ENCODE measurements at regions not wholly inside any gene's neighbourhood (a gene's known extent, or its start where the extent isn't known, plus 50 kb on each side); places are given as distances from the start of the nearest gene placed in this dataset.

- no peak for TF ChIP-seq CTCF (IDR thresholded peaks at IDR 0.05; ENCODE audit: unreplicated experiment)
- Mint-ChIP-seq H3K4me1 (ENCODE audit: low read depth, unreplicated experiment) (no peaks in the 10 kb centered on the region), H3K27ac (ENCODE audit: unreplicated experiment) (no peak overlapping the region), H3K36me3 (ENCODE audit: insufficient read depth, unreplicated experiment) (peaks cover 4% of the 10 kb centered on the region), H3K4me3 (ENCODE audit: low read depth, unreplicated experiment) (no peak overlapping the region), H3K9me3 (ENCODE audit: low read depth, unreplicated experiment) (no peaks in the 10 kb centered on the region), H3K27me3 (ENCODE audit: unreplicated experiment) (no peaks in the 10 kb centered on the region)
- intact Hi-C loops (cut with micrococcal nuclease; ENCODE audit: unreplicated experiment): no loop called here
- no TSS peak for BruUV-seq (replicated peaks)
- no peak for DNase-seq
- CTCF ChIA-PET: no interaction called here
Observed at GRCh38 chr4:141290771-141291170, 70.1 kb downstream of the ZNF330 start.

GRCh38 chr4:141294306-141294705, 73.6 kb downstream of the ZNF330 start:
- H3K4me1 Mint-ChIP-seq (ENCODE audit: low read depth, unreplicated experiment): no peaks in the 10 kb centered on the region
- H3K9me3 Mint-ChIP-seq (ENCODE audit: low read depth, unreplicated experiment): no peaks in the 10 kb centered on the region
- no peaks in the 10 kb centered on the region for H3K27me3 Mint-ChIP-seq (ENCODE audit: unreplicated experiment)
- no peak overlapping the region for H3K4me3 Mint-ChIP-seq (ENCODE audit: low read depth, unreplicated experiment)
- intact Hi-C loops (cut with micrococcal nuclease; ENCODE audit: unreplicated experiment): no loop called here
- no peak overlapping the region for H3K27ac Mint-ChIP-seq (ENCODE audit: unreplicated experiment)
- TF ChIP-seq CTCF (IDR thresholded peaks at IDR 0.05; ENCODE audit: unreplicated experiment): no peak
- CTCF ChIA-PET: no interaction called here
- DNase-seq: no peak
- BruUV-seq (replicated peaks): no TSS peak
- H3K36me3 Mint-ChIP-seq (ENCODE audit: insufficient read depth, unreplicated experiment): peaks cover 4% of the 10 kb centered on the region

GRCh38 chr4:141301216-141301615, 80.5 kb downstream of the ZNF330 start:
- Mint-ChIP-seq H3K27me3 (ENCODE audit: unreplicated experiment) (no peaks in the 10 kb centered on the region), H3K4me1 (ENCODE audit: low read depth, unreplicated experiment) (no peaks in the 10 kb centered on the region), H3K4me3 (ENCODE audit: low read depth, unreplicated experiment) (no peak overlapping the region), H3K9me3 (ENCODE audit: low read depth, unreplicated experiment) (no peaks in the 10 kb centered on the region), H3K27ac (ENCODE audit: unreplicated experiment) (no peak overlapping the region), H3K36me3 (ENCODE audit: insufficient read depth, unreplicated experiment) (peaks cover 23% of the 10 kb centered on the region)
- no peak for DNase-seq
- intact Hi-C loops (cut with micrococcal nuclease; ENCODE audit: unreplicated experiment): no loop called here
- CTCF ChIA-PET: no interaction called here
- TF ChIP-seq CTCF (IDR thresholded peaks at IDR 0.05; ENCODE audit: unreplicated experiment): no peak
- BruUV-seq (replicated peaks): no TSS peak

GRCh38 chr4:141302924-141303323, 82.2 kb downstream of the ZNF330 start:
- no peaks in the 10 kb centered on the region for H3K9me3 Mint-ChIP-seq (ENCODE audit: low read depth, unreplicated experiment)
- H3K27me3 Mint-ChIP-seq (ENCODE audit: unreplicated experiment): no peaks in the 10 kb centered on the region
- intact Hi-C loops (cut with micrococcal nuclease; ENCODE audit: unreplicated experiment): no loop called here
- CTCF ChIA-PET: no interaction called here
- no peak overlapping the region for H3K27ac Mint-ChIP-seq (ENCODE audit: unreplicated experiment)
- DNase-seq: no peak
- BruUV-seq (replicated peaks): no TSS peak
- H3K36me3 Mint-ChIP-seq (ENCODE audit: insufficient read depth, unreplicated experiment): peaks cover 35% of the 10 kb centered on the region
- no peak for TF ChIP-seq CTCF (IDR thresholded peaks at IDR 0.05; ENCODE audit: unreplicated experiment)
- H3K4me1 Mint-ChIP-seq (ENCODE audit: low read depth, unreplicated experiment): no peaks in the 10 kb centered on the region
- no peak overlapping the region for H3K4me3 Mint-ChIP-seq (ENCODE audit: low read depth, unreplicated experiment)

GRCh38 chr4:141304346-141304745, 83.7 kb downstream of the ZNF330 start:
- no peaks in the 10 kb centered on the region for H3K27me3 Mint-ChIP-seq (ENCODE audit: unreplicated experiment)
- H3K36me3 Mint-ChIP-seq (ENCODE audit: insufficient read depth, unreplicated experiment): peaks cover 43% of the 10 kb centered on the region
- no peak for TF ChIP-seq CTCF (IDR thresholded peaks at IDR 0.05; ENCODE audit: unreplicated experiment)
- no TSS peak for BruUV-seq (replicated peaks)
- CTCF ChIA-PET: no interaction called here
- H3K9me3 Mint-ChIP-seq (ENCODE audit: low read depth, unreplicated experiment): no peaks in the 10 kb centered on the region
- no peak for DNase-seq
- H3K4me3 Mint-ChIP-seq (ENCODE audit: low read depth, unreplicated experiment): no peak overlapping the region
- no peaks in the 10 kb centered on the region for H3K4me1 Mint-ChIP-seq (ENCODE audit: low read depth, unreplicated experiment)
- no peak overlapping the region for H3K27ac Mint-ChIP-seq (ENCODE audit: unreplicated experiment)
- intact Hi-C loops (cut with micrococcal nuclease; ENCODE audit: unreplicated experiment): no loop called here

Measured in Calu3 (cell line).